ENCODE measurements at regions not wholly inside any gene's neighbourhood (a gene's known extent, or its start where the extent isn't known, plus 50 kb on each side); places are given as distances from the start of the nearest gene placed in this dataset.

DNA sequence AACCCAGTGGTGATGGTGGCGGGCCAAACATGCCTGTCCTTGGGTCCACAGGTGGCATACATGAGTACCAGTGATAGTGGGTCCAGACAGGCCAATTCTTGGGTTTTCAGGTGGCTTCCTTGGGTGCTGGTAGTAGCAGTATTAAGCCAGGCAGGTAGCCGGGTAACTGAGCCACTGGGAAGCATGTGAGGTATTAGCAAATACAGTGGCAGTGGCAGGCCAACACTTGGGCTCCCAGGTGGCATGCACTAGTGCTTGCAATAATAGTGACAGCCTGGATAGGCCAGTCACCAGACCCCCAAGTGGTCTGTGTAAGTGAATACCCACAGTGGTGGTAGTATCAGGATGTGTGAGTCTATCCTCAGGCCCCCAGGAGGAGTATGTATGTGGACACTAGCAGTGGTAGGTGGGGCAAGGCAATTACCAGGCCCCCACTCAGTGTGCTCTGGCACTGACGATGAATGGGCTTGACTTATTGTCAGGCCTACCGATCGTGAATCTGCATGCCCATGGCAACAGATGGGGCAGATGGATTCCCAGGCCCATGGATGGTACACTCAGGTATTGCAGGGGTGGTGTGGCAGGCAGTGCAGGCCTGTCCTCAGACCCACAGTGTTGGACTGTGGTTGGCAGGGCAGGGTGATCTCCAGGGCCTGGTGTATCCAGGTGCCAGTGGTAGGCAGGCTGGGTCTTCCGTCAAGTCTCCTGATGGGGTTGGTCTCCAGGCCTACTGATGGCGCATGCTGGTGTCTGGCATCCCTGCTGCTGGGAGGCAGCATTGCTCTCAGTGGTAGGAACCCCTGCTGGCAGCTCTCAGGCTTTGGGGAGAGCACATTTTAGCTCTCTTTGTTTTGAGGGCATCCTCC is 840.7 kb downstream of the FAM181B start:
- DNase-seq (ENCODE audit: low spot score), result no peak
- 91% methylated on average over 7 of the region's 7 CpGs for WGBS
- H3K4me3 ChIP-seq (ENCODE audit: low read depth in 1 of 3, low read length in 3 of 3), result no peak overlapping the region
- TF ChIP-seq TAF1 (conservative IDR thresholded peaks at IDR 0.05) (no peak), FOXA1 (IDR thresholded peaks at IDR 0.05) (no peak), FOXA2 (IDR thresholded peaks at IDR 0.05) (no peak), RXRA (IDR thresholded peaks at IDR 0.05) (no peak), YY1 (IDR thresholded peaks at IDR 0.05) (no peak)
- H3K36me3 ChIP-seq (ENCODE audit: control insufficient read depth in 4 of 4, insufficient read depth in 3 of 4, low read depth in 1 of 4, low read length in 3 of 4), result no peaks in the 10 kb centered on the region
- H3K9ac ChIP-seq (ENCODE audit: low read depth in 1 of 2, low read length in 2 of 2), result no peak overlapping the region
- no peaks in the 10 kb centered on the region for H3K4me1 ChIP-seq (ENCODE audit: control insufficient read depth in 4 of 4, insufficient read depth in 4 of 4, low read length in 3 of 4)
- H3K27ac ChIP-seq (ENCODE audit: low read depth in 1 of 2, low read length in 2 of 2), result no peak overlapping the region
- H3K9me3 ChIP-seq (ENCODE audit: control insufficient read depth in 4 of 4, low read length in 3 of 4), result no peaks in the 10 kb centered on the region
- H3K27me3 ChIP-seq (ENCODE audit: control insufficient read depth in 4 of 4, insufficient read depth in 4 of 4, low read length in 3 of 4), result no peaks in the 10 kb centered on the region

DNA sequence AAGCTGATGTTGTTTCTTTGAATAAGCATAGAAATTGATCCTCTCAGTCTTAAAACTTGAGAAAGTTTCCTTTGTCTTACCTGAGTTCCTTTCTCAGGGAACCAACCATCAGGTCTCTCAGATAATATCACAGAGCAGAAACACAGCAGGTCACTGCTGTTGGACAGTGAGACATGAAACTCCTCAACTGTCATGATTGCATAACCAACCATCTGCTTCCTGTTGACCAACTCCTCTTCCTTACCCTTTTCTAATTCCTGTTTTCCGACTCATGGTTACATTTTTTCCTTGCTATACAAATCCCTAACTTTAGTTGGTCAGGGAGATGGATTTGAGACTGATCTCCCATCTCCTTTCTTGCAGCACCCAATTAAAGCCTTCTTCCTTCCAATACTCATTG is 845.3 kb downstream of the FAM181B start:
- WGBS, result 75% methylated on average over 1 of the region's 1 CpG
- H3K4me1 ChIP-seq (ENCODE audit: control insufficient read depth in 4 of 4, insufficient read depth in 4 of 4, low read length in 3 of 4), result no peaks in the 10 kb centered on the region
- H3K27ac ChIP-seq (ENCODE audit: low read depth in 1 of 2, low read length in 2 of 2), result no peak overlapping the region
- H3K4me3 ChIP-seq (ENCODE audit: low read depth in 1 of 3, low read length in 3 of 3), result no peak overlapping the region
- no peaks in the 10 kb centered on the region for H3K27me3 ChIP-seq (ENCODE audit: control insufficient read depth in 4 of 4, insufficient read depth in 4 of 4, low read length in 3 of 4)
- TF ChIP-seq FOXA1 (IDR thresholded peaks at IDR 0.05), result no peak
- TF ChIP-seq NR2F2 (IDR thresholded peaks at IDR 0.05), result no peak
- TF ChIP-seq, protein P1, sequence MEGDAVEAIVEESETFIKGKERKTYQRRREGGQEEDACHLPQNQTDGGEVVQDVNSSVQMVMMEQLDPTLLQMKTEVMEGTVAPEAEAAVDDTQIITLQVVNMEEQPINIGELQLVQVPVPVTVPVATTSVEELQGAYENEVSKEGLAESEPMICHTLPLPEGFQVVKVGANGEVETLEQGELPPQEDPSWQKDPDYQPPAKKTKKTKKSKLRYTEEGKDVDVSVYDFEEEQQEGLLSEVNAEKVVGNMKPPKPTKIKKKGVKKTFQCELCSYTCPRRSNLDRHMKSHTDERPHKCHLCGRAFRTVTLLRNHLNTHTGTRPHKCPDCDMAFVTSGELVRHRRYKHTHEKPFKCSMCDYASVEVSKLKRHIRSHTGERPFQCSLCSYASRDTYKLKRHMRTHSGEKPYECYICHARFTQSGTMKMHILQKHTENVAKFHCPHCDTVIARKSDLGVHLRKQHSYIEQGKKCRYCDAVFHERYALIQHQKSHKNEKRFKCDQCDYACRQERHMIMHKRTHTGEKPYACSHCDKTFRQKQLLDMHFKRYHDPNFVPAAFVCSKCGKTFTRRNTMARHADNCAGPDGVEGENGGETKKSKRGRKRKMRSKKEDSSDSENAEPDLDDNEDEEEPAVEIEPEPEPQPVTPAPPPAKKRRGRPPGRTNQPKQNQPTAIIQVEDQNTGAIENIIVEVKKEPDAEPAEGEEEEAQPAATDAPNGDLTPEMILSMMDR (IDR thresholded peaks at IDR 0.05; ENCODE audit: low read depth, low read length, missing input control), result no peak
- no peak for TF ChIP-seq MAX (IDR thresholded peaks at IDR 0.05)
- H3K9me3 ChIP-seq (ENCODE audit: control insufficient read depth in 4 of 4, low read length in 3 of 4), result no peaks in the 10 kb centered on the region
- no peak for DNase-seq (ENCODE audit: low spot score)
- no peaks in the 10 kb centered on the region for H3K36me3 ChIP-seq (ENCODE audit: control insufficient read depth in 4 of 4, insufficient read depth in 3 of 4, low read depth in 1 of 4, low read length in 3 of 4)
- no peak overlapping the region for H3K9ac ChIP-seq (ENCODE audit: low read depth in 1 of 2, low read length in 2 of 2)

GRCh38 chr11:81887671-81888070 is 846.0 kb downstream of the FAM181B start:
- no peak for DNase-seq (ENCODE audit: low spot score)
- WGBS, result 96% methylated on average over 1 of the region's 1 CpG
- no peaks in the 10 kb centered on the region for H3K27me3 ChIP-seq (ENCODE audit: control insufficient read depth in 4 of 4, insufficient read depth in 4 of 4, low read length in 3 of 4)
- no peak overlapping the region for H3K4me3 ChIP-seq (ENCODE audit: low read depth in 1 of 3, low read length in 3 of 3)
- no peak overlapping the region for H3K27ac ChIP-seq (ENCODE audit: low read depth in 1 of 2, low read length in 2 of 2)
- H3K36me3 ChIP-seq (ENCODE audit: control insufficient read depth in 4 of 4, insufficient read depth in 3 of 4, low read depth in 1 of 4, low read length in 3 of 4), result no peaks in the 10 kb centered on the region
- no peak overlapping the region for H3K9ac ChIP-seq (ENCODE audit: low read depth in 1 of 2, low read length in 2 of 2)
- H3K4me1 ChIP-seq (ENCODE audit: control insufficient read depth in 4 of 4, insufficient read depth in 4 of 4, low read length in 3 of 4), result no peaks in the 10 kb centered on the region
- H3K9me3 ChIP-seq (ENCODE audit: control insufficient read depth in 4 of 4, low read length in 3 of 4), result no peaks in the 10 kb centered on the region
- TF ChIP-seq HNF4A (conservative IDR thresholded peaks at IDR 0.05), result no peak
- no peak for TF ChIP-seq YY1 (IDR thresholded peaks at IDR 0.05)
- TF ChIP-seq RXRA (IDR thresholded peaks at IDR 0.05), result no peak
- no peak for TF ChIP-seq JUND (IDR thresholded peaks at IDR 0.05)

DNA sequence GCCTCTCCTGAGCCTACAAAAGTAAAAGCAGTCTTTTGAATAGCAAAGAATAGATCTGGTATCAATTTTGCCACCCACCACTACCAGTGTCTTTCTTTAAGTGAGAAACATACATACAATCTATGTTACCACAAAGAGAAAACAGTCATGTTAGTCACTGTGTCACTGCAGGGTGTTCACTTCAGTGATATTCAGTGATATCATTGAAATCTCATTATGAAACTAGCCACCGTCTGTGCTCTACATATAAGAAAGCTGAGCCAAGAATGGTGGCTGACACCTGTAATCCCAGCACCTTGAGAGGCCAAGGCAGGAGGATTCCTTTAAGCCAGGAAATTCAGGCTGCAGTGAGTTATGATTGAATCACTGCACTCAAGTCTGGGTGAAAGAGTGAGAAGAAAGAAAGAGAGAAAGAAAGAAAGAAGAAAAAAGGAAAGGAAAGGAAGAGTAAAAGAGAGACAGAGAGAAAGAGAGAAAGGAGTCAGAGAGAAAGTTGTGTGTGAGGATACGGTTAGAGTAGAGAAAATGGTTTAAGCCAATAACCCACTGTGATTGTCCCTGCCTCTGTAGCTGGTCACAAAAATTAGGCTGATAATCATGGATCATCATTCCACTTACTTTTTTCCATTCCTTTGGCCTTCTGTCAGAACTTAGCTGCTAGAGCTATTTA is 847.1 kb downstream of the FAM181B start:
- Histone ChIP-seq H3K27ac (ENCODE audit: low read depth in 1 of 2, low read length in 2 of 2) (no peak overlapping the region), H3K27me3 (ENCODE audit: control insufficient read depth in 4 of 4, insufficient read depth in 4 of 4, low read length in 3 of 4) (no peaks in the 10 kb centered on the region), H3K36me3 (ENCODE audit: control insufficient read depth in 4 of 4, insufficient read depth in 3 of 4, low read depth in 1 of 4, low read length in 3 of 4) (no peaks in the 10 kb centered on the region), H3K4me1 (ENCODE audit: control insufficient read depth in 4 of 4, insufficient read depth in 4 of 4, low read length in 3 of 4) (no peaks in the 10 kb centered on the region), H3K4me3 (ENCODE audit: low read depth in 1 of 3, low read length in 3 of 3) (no peak overlapping the region), H3K9ac (ENCODE audit: low read depth in 1 of 2, low read length in 2 of 2) (no peak overlapping the region), H3K9me3 (ENCODE audit: control insufficient read depth in 4 of 4, low read length in 3 of 4) (no peaks in the 10 kb centered on the region)
- 80% methylated on average over 2 of the region's 2 CpGs for WGBS
- DNase-seq (ENCODE audit: low spot score), result no peak
- TF ChIP-seq MAX (IDR thresholded peaks at IDR 0.05) (no peak), HNF4A (conservative IDR thresholded peaks at IDR 0.05) (no peak), EGR1 (IDR thresholded peaks at IDR 0.05; ENCODE audit: low read depth in 2 of 2) (no peak), HNF4G (IDR thresholded peaks at IDR 0.05) (no peak), YY1 (IDR thresholded peaks at IDR 0.05) (no peak), SP1 (IDR thresholded peaks at IDR 0.05) (no peak), NR2F2 (IDR thresholded peaks at IDR 0.05) (no peak), RAD21 (IDR thresholded peaks at IDR 0.05) (no peak), FOXA2 (IDR thresholded peaks at IDR 0.05) (no peak), GABPA (IDR thresholded peaks at IDR 0.05 in 1 of 2, conservative IDR thresholded peaks at IDR 0.05 in 1 of 2) (no peak), FOXA1 (IDR thresholded peaks at IDR 0.05) (no peak)
- TF ChIP-seq, protein P2, sequence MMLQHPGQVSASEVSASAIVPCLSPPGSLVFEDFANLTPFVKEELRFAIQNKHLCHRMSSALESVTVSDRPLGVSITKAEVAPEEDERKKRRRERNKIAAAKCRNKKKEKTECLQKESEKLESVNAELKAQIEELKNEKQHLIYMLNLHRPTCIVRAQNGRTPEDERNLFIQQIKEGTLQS (IDR thresholded peaks at IDR 0.05), result no peak
- TF ChIP-seq, protein P3, sequence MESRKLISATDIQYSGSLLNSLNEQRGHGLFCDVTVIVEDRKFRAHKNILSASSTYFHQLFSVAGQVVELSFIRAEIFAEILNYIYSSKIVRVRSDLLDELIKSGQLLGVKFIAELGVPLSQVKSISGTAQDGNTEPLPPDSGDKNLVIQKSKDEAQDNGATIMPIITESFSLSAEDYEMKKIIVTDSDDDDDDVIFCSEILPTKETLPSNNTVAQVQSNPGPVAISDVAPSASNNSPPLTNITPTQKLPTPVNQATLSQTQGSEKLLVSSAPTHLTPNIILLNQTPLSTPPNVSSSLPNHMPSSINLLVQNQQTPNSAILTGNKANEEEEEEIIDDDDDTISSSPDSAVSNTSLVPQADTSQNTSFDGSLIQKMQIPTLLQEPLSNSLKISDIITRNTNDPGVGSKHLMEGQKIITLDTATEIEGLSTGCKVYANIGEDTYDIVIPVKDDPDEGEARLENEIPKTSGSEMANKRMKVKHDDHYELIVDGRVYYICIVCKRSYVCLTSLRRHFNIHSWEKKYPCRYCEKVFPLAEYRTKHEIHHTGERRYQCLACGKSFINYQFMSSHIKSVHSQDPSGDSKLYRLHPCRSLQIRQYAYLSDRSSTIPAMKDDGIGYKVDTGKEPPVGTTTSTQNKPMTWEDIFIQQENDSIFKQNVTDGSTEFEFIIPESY (IDR thresholded peaks at IDR 0.05), result no peak

Measured in liver (tissue), 8 donors.